Natural killer cell (primary cell): ENCODE measurements at regions not wholly inside any gene's neighbourhood (a gene's known extent, or its start where the extent isn't known, plus 50 kb on each side); places are given as distances from the start of the nearest gene placed in this dataset.
"Not testable (repeated sequence)": the region's sequence is repeated elsewhere in the genome, so short reads cannot be mapped to it uniquely, and the experiment has no call there.

Experiments used
- ATAC-seq, 3 donors: fragments of 150-1000 bp in 2 of 3; fragments of 200-7000 bp in 1 of 3; cut with Tn5 transposase; 1 replicate in 1 of 3; 2 replicates in 2 of 3; pipeline ENCODE4 v1.10.0; 2021; ENCODE audit warnings: mild to moderate bottlenecking in 2 of 3, moderate library complexity in 2 of 3
- DNase-seq, 2 donors: peaks; one replicate each; pipeline versions ENCODE4 v3.0.0 to v3.0.0-alpha.2; 2013 to 2021; ENCODE audit warnings: mixed read lengths in 1 of 2
- H3K27ac ChIP-seq: one replicate; pipeline ENCODE4 v1.5.1; 2013; ENCODE audit warnings: mild to moderate bottlenecking, low read length
- H3K27me3 ChIP-seq: one replicate; pipeline ENCODE4 v1.6.1; 2013; ENCODE audit warnings: low read length; ENCODE audit not compliant: control insufficient read depth, insufficient read depth
- H3K36me3 ChIP-seq: one replicate; pipeline ENCODE4 v1.6.1; 2013; ENCODE audit warnings: low read length; ENCODE audit not compliant: control insufficient read depth, insufficient read depth
- H3K4me1 ChIP-seq: one replicate; pipeline ENCODE4 v1.6.1; 2013; ENCODE audit warnings: low read length; ENCODE audit not compliant: control insufficient read depth, insufficient read depth
- H3K4me3 ChIP-seq: one replicate; pipeline ENCODE4 v1.5.1; 2013; ENCODE audit warnings: low read length
- H3K9me3 ChIP-seq: one replicate; pipeline ENCODE4 v1.6.1; 2013; ENCODE audit warnings: low read length; ENCODE audit not compliant: control insufficient read depth, insufficient read depth
- H3K27ac Mint-ChIP-seq, 2 donors: one replicate each; pipeline ENCODE4 v1.8.0; 2022; ENCODE audit warnings: mild to moderate bottlenecking in 2 of 2, mixed read lengths in 2 of 2, moderate library complexity in 1 of 2
- H3K27me3 Mint-ChIP-seq, 2 donors: one replicate each; pipeline ENCODE4 v1.8.0; 2022; ENCODE audit warnings: low read depth in 2 of 2, mixed read lengths in 2 of 2
- H3K36me3 Mint-ChIP-seq: one replicate; pipeline ENCODE4 v1.8.0; 2022; ENCODE audit warnings: mixed read lengths
- H3K4me1 Mint-ChIP-seq, 2 donors: one replicate each; pipeline ENCODE4 v1.8.0; 2022; ENCODE audit warnings: mixed read lengths in 2 of 2
- H3K4me3 Mint-ChIP-seq: one replicate; pipeline ENCODE4 v1.8.0; 2022; ENCODE audit warnings: mild to moderate bottlenecking, moderate library complexity, mixed read lengths
- H3K9me3 Mint-ChIP-seq, 2 donors: one replicate each; pipeline ENCODE4 v1.8.0; 2022; ENCODE audit warnings: mixed read lengths in 2 of 2
- CTCF ChIP-seq: fragments of 200-600 bp; IDR thresholded peaks from one replicate; pipeline ENCODE4 v1.8.0; 2022; ENCODE audit warnings: antibody characterized with exemption
- WGBS: methylation state at CpG from one replicate; pipeline ENCODE4 v1.1.7; 2013; ENCODE audit warnings: missing lambda C conversion rate; ENCODE audit not compliant: insufficient coverage; 5-methylcytosine and 5-hydroxymethylcytosine counted together
- intact Hi-C: fragments of 100-400 bp; cut with micrococcal nuclease; formaldehyde crosslinking; loops from one replicate; pipeline ENCODE4 v1.14.2; 2022

- no peaks in the 10 kb centered on the region for H3K27me3 ChIP-seq
- no peaks in the 10 kb centered on the region for H3K36me3 ChIP-seq
- ATAC-seq (no peak), DNase-seq (no peak)
- H3K4me3 Mint-ChIP-seq: no peak overlapping the region
- no peaks in the 10 kb centered on the region for H3K4me1 Mint-ChIP-seq
- H3K9me3 Mint-ChIP-seq: peaks cover 0 to 3% of the 10 kb centered on the region in 2 donors
- H3K27ac Mint-ChIP-seq: no peak overlapping the region
- intact Hi-C loops: no loop called here
- WGBS: 90% methylated on average over 1 of the region's 1 CpG
- H3K27ac ChIP-seq: no peak overlapping the region
- no peak overlapping the region for H3K4me3 ChIP-seq
- H3K36me3 Mint-ChIP-seq: no peaks in the 10 kb centered on the region
- H3K9me3 ChIP-seq: no peaks in the 10 kb centered on the region
- no peaks in the 10 kb centered on the region for H3K4me1 ChIP-seq
- no peaks in the 10 kb centered on the region for H3K27me3 Mint-ChIP-seq
- no peak for TF ChIP-seq CTCF
Measured at GRCh38 chr6:140003217-140003616, 628.8 kb upstream of the CITED2 start.

- no peaks in the 10 kb centered on the region for H3K27me3 Mint-ChIP-seq
- no peak for ATAC-seq
- Histone ChIP-seq H3K27ac (no peak overlapping the region), H3K9me3 (no peaks in the 10 kb centered on the region), H3K4me1 (no peaks in the 10 kb centered on the region), H3K4me3 (no peak overlapping the region), H3K27me3 (no peaks in the 10 kb centered on the region), H3K36me3 (no peaks in the 10 kb centered on the region)
- DNase-seq: no peak
- H3K4me1 Mint-ChIP-seq: no peaks in the 10 kb centered on the region
- H3K27ac Mint-ChIP-seq: no peak overlapping the region
- H3K9me3 Mint-ChIP-seq: peaks cover 0 to 3% of the 10 kb centered on the region in 2 donors
- 83% methylated on average over 1 of the region's 4 CpGs for WGBS
- no peak for TF ChIP-seq CTCF
- no peaks in the 10 kb centered on the region for H3K36me3 Mint-ChIP-seq
- H3K4me3 Mint-ChIP-seq: no peak overlapping the region
- intact Hi-C loops: no loop called here
Measured at GRCh38 chr6:140002396-140003022, 628.1 kb upstream of the CITED2 start.

- Mint-ChIP-seq H3K27ac (no peak overlapping the region), H3K4me1 (no peaks in the 10 kb centered on the region), H3K9me3 (peaks cover 0 to 3% of the 10 kb centered on the region in 2 donors), H3K27me3 (no peaks in the 10 kb centered on the region), H3K4me3 (no peak overlapping the region), H3K36me3 (no peaks in the 10 kb centered on the region)
- 100% methylated on average over 1 of the region's 5 CpGs for WGBS
- H3K4me3 ChIP-seq: no peak overlapping the region
- H3K9me3 ChIP-seq: no peaks in the 10 kb centered on the region
- no peaks in the 10 kb centered on the region for H3K4me1 ChIP-seq
- DNase-seq (no peak), ATAC-seq (no peak)
- intact Hi-C loops: no loop called here
- no peak for TF ChIP-seq CTCF
- no peaks in the 10 kb centered on the region for H3K27me3 ChIP-seq
- H3K36me3 ChIP-seq: no peaks in the 10 kb centered on the region
- no peak overlapping the region for H3K27ac ChIP-seq
Measured at GRCh38 chr6:140001821-140002341, 627.4 kb upstream of the CITED2 start.

GRCh38 chr6:140001005-140001404 is 626.6 kb upstream of the CITED2 start:
- ATAC-seq: no peak

GRCh38 chr6:139999661-140000060 is 625.2 kb upstream of the CITED2 start:
- H3K4me3 ChIP-seq, H3K36me3 Mint-ChIP-seq, DNase-seq, H3K27ac Mint-ChIP-seq, H3K27me3 ChIP-seq, H3K9me3 Mint-ChIP-seq, H3K27me3 Mint-ChIP-seq, H3K36me3 ChIP-seq, H3K9me3 ChIP-seq, intact Hi-C loops, H3K4me1 ChIP-seq, H3K27ac ChIP-seq, H3K4me1 Mint-ChIP-seq, H3K4me3 Mint-ChIP-seq, ATAC-seq: not testable (repeated sequence)
- 93% methylated on average over 17 of the region's 18 CpGs for WGBS

More at GRCh38 chr6:140001005-140001404, 626.6 kb upstream of the CITED2 start:
- no peaks in the 10 kb centered on the region for H3K27me3 ChIP-seq
- H3K4me3 Mint-ChIP-seq: no peak overlapping the region
- no peak overlapping the region for H3K27ac ChIP-seq
- 88% methylated on average over 1 of the region's 2 CpGs for WGBS
- TF ChIP-seq CTCF: no peak
- H3K9me3 ChIP-seq: no peaks in the 10 kb centered on the region
- no peaks in the 10 kb centered on the region for H3K27me3 Mint-ChIP-seq
- H3K36me3 ChIP-seq: no peaks in the 10 kb centered on the region
- no peaks in the 10 kb centered on the region for H3K9me3 Mint-ChIP-seq
- H3K4me3 ChIP-seq: no peak overlapping the region
- intact Hi-C loops: no loop called here
- no peak overlapping the region for H3K27ac Mint-ChIP-seq
- H3K4me1 Mint-ChIP-seq: no peaks in the 10 kb centered on the region
- no peak for DNase-seq
- H3K36me3 Mint-ChIP-seq: no peaks in the 10 kb centered on the region
- H3K4me1 ChIP-seq: no peaks in the 10 kb centered on the region
